NCI-H2196 treated with DMSO at 0.1 percent for 48 hours (cell line): ENCODE measurements at regions not wholly inside any gene's neighbourhood (a gene's known extent, or its start where the extent isn't known, plus 50 kb on each side); places are given as distances from the start of the nearest gene placed in this dataset.
"Not testable (repeated sequence)": the region's sequence is repeated elsewhere in the genome, so short reads cannot be mapped to it uniquely, and the experiment has no call there.

Experiments
- DNase-seq: peaks from one replicate; lab custom pipeline; 2025; ENCODE audit not compliant: unreplicated experiment; lab: John Stamatoyannopoulos, UW

GRCh38 chr3:164393171-164393570, 685.1 kb downstream of the SI start:
- DNase-seq, result no peak

- no peak for DNase-seq
Measured at GRCh38 chr3:164390046-164390445, 688.2 kb downstream of the SI start.

GRCh38 chr3:164387236-164387635, 691.1 kb downstream of the SI start:
- DNase-seq, result no peak

- DNase-seq, result no peak
Measured at GRCh38 chr3:164380156-164380555, 698.1 kb downstream of the SI start.

GRCh38 chr3:164377466-164377865, 700.8 kb downstream of the SI start:
- DNase-seq, result no peak

GRCh38 chr3:164375995-164376394, 702.3 kb downstream of the SI start:
- no peak for DNase-seq

- DNase-seq, result no peak
Measured at GRCh38 chr3:164375538-164375937, 702.8 kb downstream of the SI start.

- no peak for DNase-seq
Measured at GRCh38 chr3:164371681-164372080, 706.6 kb downstream of the SI start.

GRCh38 chr3:164370970-164371369, 707.3 kb downstream of the SI start:
- DNase-seq, result no peak

GRCh38 chr3:164365242-164365641, 713.1 kb downstream of the SI start:
- DNase-seq, result no peak

GRCh38 chr3:164364111-164364510, 714.2 kb downstream of the SI start:
- DNase-seq, result no peak

GRCh38 chr3:164360738-164361406, 717.4 kb downstream of the SI start:
- no peak for DNase-seq

- DNase-seq, result no peak
Measured at GRCh38 chr3:164360078-164360578, 718.2 kb downstream of the SI start.

GRCh38 chr3:164352991-164353390, 725.3 kb downstream of the SI start:
- no peak for DNase-seq

GRCh38 chr3:164351131-164351530, 727.2 kb downstream of the SI start:
- no peak for DNase-seq

GRCh38 chr3:164342206-164342605, 736.1 kb downstream of the SI start:
- DNase-seq, result not testable (repeated sequence)

- DNase-seq, result no peak
Measured at GRCh38 chr3:164341086-164341485, 737.2 kb downstream of the SI start.

- no peak for DNase-seq
Measured at GRCh38 chr3:164340273-164340672, 738.0 kb downstream of the SI start.

- no peak for DNase-seq
Measured at GRCh38 chr3:164332831-164333802, 745.2 kb downstream of the SI start.

GRCh38 chr3:164326714-164327113, 751.6 kb downstream of the SI start:
- no peak for DNase-seq

- DNase-seq, result no peak
Measured at GRCh38 chr3:164320962-164321361, 757.3 kb downstream of the SI start.

GRCh38 chr3:164306042-164306441, 772.3 kb downstream of the SI start:
- DNase-seq, result no peak
